Stomach (tissue), 4 donors: ENCODE measurements at regions not wholly inside any gene's neighbourhood (a gene's known extent, or its start where the extent isn't known, plus 50 kb on each side); places are given as distances from the start of the nearest gene placed in this dataset.

ENCODE experiments used
- CTCF ChIP-seq, 7 experiments: fragments of 450-650 bp in 4 of 7; fragments of 200-600 bp in 3 of 7; sonication (generic) in 3 of 7; IDR thresholded peaks; one replicate each; pipeline ENCODE4 v1.5.1; 2016 to 2019; ENCODE audit warnings: antibody characterized with exemption in 7 of 7, control low read depth in 2 of 7, mild to moderate bottlenecking in 1 of 7
- EP300 ChIP-seq: sonication (generic); formaldehyde crosslinking; IDR thresholded peaks from one replicate; pipeline ENCODE4 v1.6.1; 2017; ENCODE audit warnings: antibody characterized with exemption
- POLR2A ChIP-seq, 4 donors: fragments of 450-650 bp; IDR thresholded peaks; one replicate each; pipeline ENCODE4 v1.6.1; 2016; ENCODE audit warnings: antibody characterized with exemption in 4 of 4, control low read depth in 2 of 4, mild to moderate bottlenecking in 1 of 4, moderate library complexity in 1 of 4
- POLR2AphosphoS5 ChIP-seq, 3 donors: sonication (generic); formaldehyde crosslinking; IDR thresholded peaks; one replicate each; pipeline ENCODE4 v1.6.1; 2016; ENCODE audit warnings: antibody characterized with exemption in 3 of 3

- TF ChIP-seq POLR2A (IDR thresholded peaks at IDR 0.05) = no peak
- TF ChIP-seq CTCF (IDR thresholded peaks at IDR 0.05) = no peak
- no peak for TF ChIP-seq EP300
- no peak for TF ChIP-seq POLR2AphosphoS5 (IDR thresholded peaks at IDR 0.05)
These were observed 120.1 kb downstream of the ZNF622 start for GRCh38 chr5:16345454-16345853.
